Sciatic nerve (tissue), 2 donors: ENCODE measurements at regions not wholly inside any gene's neighbourhood (a gene's known extent, or its start where the extent isn't known, plus 50 kb on each side); places are given as distances from the start of the nearest gene placed in this dataset.

Source experiments
- ATAC-seq: fragments of 200-7000 bp; cut with Tn5 transposase; one replicate; pipeline ENCODE4 v1.9.1; 2020; ENCODE audit warnings: mild to moderate bottlenecking, moderate library complexity
- DNase-seq: peaks from one replicate; pipeline ENCODE4 v3.0.0-alpha.2; 2020; ENCODE audit warnings: low spot score
- intact Hi-C: fragments of 100-400 bp; cut with DNase I; formaldehyde crosslinking; loops from one replicate; pipeline ENCODE4 v1.14.2; 2022
- donor health status: DM: no; HTN: no; CAD: no.
- donor health status: DM: no; HTN: no; CAD: no.

GRCh38 chr9:78860801-78861475 lies 564.0 kb downstream of the PSAT1 start:
- DNase-seq = no peak
- ATAC-seq = no peak
- intact Hi-C loops = no loop called here

DNA sequence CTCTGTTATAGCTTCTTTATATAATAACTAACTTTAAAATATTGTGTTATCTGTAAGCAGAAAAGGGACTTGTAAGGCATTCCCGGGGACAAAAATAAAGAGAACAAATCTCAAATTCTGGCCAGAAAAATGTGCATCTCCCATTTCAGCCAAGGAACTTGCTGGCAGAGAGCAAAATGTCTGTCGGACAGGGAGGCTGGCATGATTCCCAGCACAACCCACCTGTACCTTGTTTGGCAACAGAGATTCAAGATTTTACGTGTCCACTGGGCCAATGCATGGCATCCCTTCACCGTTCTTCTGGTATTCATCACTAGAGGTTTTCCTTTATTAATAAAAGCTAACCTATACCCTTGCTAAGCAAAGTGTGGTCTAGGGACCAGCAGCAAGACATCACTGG lies 566.6 kb downstream of the PSAT1 start:
- intact Hi-C loops = no loop called here
- DNase-seq (no peak), ATAC-seq (no peak)

DNA sequence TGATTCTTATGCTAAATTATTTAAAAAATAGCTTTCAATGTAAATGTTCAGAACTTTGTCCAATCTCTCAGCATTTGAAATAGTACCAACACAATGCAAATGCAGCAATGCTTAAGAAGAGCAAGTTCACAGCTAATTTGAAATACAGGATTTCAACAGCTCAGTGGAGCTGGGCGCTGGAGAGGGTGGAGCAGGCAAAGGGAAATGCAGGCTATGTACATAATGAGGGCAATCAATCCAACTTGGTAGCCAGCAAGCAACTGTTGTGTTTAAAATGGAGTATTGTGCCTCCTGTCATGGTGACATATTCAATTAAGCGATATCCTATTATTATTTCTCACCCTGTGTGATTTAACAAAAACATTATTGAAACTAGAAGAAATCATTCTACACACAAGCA lies 568.8 kb downstream of the PSAT1 start:
- intact Hi-C loops = no loop called here
- DNase-seq (no peak), ATAC-seq (no peak)

DNA sequence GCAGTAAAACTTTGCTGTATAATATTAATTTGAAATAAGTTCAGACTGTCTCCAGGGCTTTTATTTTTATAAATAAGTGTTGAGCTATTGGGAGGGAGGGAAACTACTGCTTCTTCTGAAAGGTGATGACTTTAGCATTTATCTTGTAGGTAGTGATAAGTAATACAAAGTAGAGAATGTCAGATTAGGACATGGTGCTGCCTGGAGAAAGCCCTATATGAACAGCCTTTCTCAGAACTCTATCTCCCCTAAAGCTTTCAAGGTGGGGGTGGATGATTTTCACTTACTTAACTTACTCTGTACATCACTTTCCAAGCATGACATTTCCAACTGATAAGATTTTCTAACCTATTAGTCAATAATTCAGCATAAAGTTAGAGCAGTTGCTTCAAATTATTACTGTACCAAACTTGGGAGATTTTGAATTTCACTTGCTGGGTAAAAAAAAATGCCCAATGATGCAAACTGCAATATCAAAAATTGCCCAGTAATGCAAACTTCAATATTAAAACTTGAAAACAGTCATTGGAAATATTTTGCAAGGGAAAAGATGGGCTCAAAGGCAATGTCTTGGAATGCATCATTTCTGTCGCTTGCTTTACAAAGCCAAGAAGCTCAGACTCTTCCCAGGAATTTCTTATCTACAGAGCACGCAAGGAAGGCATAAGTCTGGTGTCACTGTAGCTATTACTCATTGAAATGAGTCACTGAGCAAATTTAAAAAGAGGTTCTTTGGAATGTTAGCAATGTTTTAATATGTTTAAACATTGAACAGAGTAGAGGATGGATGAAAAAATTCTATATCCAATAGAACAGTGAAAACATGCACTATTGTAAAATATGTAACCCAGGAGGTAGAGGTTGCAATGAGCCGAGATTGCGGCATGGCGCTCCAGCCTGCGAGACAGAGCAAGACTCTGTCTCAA lies 569.5 kb downstream of the PSAT1 start:
- DNase-seq (no peak), ATAC-seq (no peak)
- intact Hi-C loops = no loop called here

DNA sequence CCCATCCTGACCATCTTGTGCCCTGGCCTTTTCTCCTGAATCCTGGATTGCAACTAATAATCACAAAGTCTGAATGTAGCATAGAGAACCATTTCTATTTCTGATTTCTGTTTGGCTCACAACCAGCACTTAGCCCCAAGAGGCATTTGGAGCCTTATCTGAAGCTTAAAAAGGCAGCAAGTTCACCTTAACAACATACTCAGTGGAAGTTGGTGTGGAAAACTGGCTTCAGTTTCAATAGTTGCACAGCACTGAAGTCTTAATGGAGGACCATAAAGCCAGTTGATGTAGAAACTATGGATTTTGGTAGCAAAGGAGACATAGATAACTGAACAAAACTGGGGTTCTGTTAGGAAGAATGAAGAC lies 574.1 kb downstream of the PSAT1 start:
- intact Hi-C loops = no loop called here
- DNase-seq (no peak), ATAC-seq (no peak)

DNA sequence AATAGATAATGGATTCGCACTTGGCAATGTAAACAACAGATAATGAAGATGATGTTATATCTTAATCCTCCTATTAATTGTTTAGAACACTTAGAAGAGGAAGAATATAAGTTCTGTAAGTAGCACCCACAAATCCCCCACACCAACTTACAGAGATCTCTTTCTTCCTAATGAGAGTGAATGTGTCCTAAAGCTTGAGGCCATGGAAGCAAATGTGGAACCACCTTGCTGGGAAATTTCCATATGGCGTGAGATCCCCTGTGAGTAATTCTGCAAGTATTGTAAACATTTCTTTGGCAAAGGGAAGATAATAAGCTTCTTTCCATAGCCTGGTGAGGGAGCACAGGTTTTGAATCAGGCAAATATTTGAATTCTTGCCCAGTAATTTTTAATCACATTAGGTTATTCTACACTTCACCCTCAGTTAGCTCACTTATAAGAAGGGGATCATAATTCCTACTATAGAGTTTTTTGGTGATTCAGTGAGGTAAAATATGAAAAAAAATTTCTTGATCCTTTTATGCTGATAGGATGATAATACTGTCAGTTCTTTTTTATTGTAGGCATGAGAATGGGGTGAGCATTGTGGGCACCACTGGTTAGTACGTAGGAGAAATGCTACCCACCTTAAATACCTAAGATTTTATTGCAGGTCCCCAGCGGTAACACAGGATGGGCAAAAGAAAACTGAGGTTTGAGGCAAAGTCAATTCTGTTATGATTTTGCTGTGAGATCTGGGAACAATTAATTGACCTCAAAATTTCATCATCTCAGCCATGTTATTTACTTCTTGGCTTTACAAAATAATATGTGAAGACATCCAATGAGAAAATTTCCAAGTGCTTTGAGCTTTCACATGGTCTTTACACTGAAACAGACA lies 574.8 kb downstream of the PSAT1 start:
- intact Hi-C loops = no loop called here
- no peak for DNase-seq
- no peak for ATAC-seq

DNA sequence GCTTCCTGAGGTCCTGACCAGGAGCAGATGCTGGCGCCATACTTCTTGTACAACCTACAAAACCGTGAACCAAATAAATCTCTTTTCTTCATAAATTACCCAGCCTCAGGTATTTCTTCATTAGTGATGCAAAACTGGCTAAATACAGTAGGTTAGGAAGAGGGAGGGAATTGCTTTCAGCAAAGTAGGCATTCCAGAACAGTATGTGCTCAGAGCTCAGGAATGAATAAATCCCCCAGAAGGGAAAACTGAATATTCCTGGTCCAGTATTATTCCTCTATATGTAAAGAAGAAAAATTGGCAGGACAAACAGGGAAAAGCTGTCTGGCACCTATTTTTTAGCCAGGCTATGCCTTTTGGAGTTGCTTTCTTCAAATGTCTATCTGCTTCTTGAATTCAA lies 577.1 kb downstream of the PSAT1 start:
- DNase-seq (no peak), ATAC-seq (no peak)
- intact Hi-C loops = no loop called here

- ATAC-seq (no peak), DNase-seq (no peak)
- intact Hi-C loops = no loop called here
Observed at GRCh38 chr9:78879324-78880100, 582.6 kb downstream of the PSAT1 start.

DNA sequence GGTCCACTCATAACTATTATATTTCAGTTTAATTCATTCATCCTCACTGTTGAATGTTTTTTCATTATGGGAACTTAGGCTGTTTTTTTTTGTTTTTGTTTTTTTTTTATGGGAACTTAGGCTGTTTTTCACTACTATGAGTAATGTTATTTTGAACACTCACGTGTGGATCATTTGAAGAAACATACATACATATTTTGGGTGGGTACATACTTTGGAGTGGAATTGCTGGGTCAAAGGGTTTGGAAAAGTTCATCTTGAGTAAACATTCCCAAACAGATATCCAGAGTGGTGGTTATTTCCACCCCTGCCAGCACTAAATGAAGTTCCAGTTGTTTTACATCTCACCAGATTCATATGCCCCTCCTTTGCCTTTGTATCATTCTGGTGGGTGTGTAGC lies 584.4 kb downstream of the PSAT1 start:
- no peak for ATAC-seq
- no peak for DNase-seq
- intact Hi-C loops = no loop called here

- intact Hi-C loops = no loop called here
- DNase-seq (no peak), ATAC-seq (no peak)
Observed at GRCh38 chr9:78882481-78882880, 585.6 kb downstream of the PSAT1 start.

DNA sequence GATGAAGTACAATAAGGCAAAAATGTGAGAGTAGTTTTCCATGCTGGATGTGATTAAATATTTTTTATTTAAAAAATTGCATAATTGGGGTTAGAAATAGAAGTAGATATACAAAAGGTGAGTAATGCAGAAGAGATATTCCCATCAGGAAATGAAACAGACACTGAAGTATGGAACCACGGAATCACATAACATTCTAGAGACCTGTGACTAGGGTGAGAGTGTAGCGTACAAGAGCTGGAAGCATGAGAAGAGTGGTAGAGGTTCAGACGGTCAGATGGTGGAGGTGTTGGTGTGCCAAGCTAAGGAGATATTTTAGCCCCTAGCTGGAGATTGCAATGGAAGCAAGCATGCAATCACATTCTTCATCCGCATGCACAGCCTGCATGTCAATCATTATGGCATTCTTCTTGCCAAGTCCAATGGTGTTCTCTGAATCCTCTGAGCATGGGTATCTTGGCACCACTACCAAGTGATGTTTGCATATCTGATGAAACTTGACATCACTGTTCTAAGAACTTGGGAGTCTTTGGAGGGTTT lies 587.8 kb downstream of the PSAT1 start:
- ATAC-seq (no peak), DNase-seq (no peak)
- intact Hi-C loops = no loop called here

GRCh38 chr9:78892182-78892581 lies 595.3 kb downstream of the PSAT1 start:
- intact Hi-C loops = no loop called here
- no peak for DNase-seq
- ATAC-seq = no peak

- no peak for ATAC-seq
- DNase-seq = no peak
- intact Hi-C loops = no loop called here
Observed at GRCh38 chr9:78892769-78893168, 595.8 kb downstream of the PSAT1 start.

- no peak for DNase-seq
- intact Hi-C loops = no loop called here
- no peak for ATAC-seq
Observed at GRCh38 chr9:78893774-78894401, 597.0 kb downstream of the PSAT1 start.

- no peak for DNase-seq
- intact Hi-C loops = no loop called here
- no peak for ATAC-seq
Observed at GRCh38 chr9:78896479-78896878, 599.6 kb downstream of the PSAT1 start.

- ATAC-seq (no peak), DNase-seq (no peak)
- intact Hi-C loops = no loop called here
Observed at GRCh38 chr9:78898234-78898633, 601.3 kb downstream of the PSAT1 start.

DNA sequence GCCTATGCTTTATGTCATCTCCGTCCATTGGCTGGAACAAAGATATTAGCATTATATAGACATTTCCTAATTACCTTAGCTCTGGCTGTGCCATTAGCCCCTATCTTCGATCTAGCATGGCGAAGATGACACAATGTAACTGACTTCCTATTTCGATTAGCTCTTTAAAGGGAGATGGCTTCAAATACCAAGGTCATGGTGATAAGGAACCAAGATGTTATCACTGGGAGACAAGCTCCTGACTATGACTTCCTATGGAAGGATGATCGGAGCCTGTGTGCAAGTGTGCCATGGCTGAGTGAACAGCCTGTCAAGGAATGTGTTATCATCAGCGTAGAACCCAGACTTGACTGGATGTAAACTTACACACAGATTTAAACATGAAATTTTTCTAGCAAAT lies 602.1 kb downstream of the PSAT1 start:
- no peak for DNase-seq
- intact Hi-C loops = no loop called here
- ATAC-seq = no peak

GRCh38 chr9:78900500-78900899 lies 603.6 kb downstream of the PSAT1 start:
- DNase-seq = no peak
- intact Hi-C loops = no loop called here
- ATAC-seq = no peak
